IMR-90 (cell line): ENCODE measurements at regions not wholly inside any gene's neighbourhood (a gene's known extent, or its start where the extent isn't known, plus 50 kb on each side); places are given as distances from the start of the nearest gene placed in this dataset.

ENCODE experiments used
- BHLHE40 ChIP-seq: fragments of 150-350 bp; IDR thresholded peaks from 2 replicates; pipeline ENCODE4 v1.6.1; 2016; ENCODE audit warnings: mild to moderate bottlenecking, low read depth, low read length
- CEBPB ChIP-seq: IDR thresholded peaks from 2 replicates; pipeline ENCODE4 v1.6.1; 2012; ENCODE audit warnings: low read depth, low read length, improper control_type of control experiment
- CHD1 ChIP-seq: IDR thresholded peaks from 2 replicates; pipeline ENCODE4 v1.6.1; 2012; ENCODE audit warnings: low read depth, low read length, improper control_type of control experiment
- FOS ChIP-seq: fragments of 150-350 bp; IDR thresholded peaks from 2 replicates; pipeline ENCODE4 v1.6.1; 2016; ENCODE audit warnings: low read depth, low read length
- MAFK ChIP-seq: IDR thresholded peaks from 2 replicates; pipeline ENCODE4 v1.6.1; 2012; ENCODE audit warnings: low read depth, low read length, improper control_type of control experiment
- MAZ ChIP-seq: IDR thresholded peaks from 2 replicates; pipeline ENCODE4 v1.6.1; 2012; ENCODE audit warnings: low read depth, mild to moderate bottlenecking, low read length, improper control_type of control experiment, moderate library complexity, borderline replicate concordance
- MXI1 ChIP-seq: IDR thresholded peaks from 2 replicates; pipeline ENCODE4 v1.6.1; 2012; ENCODE audit warnings: low read depth, mild to moderate bottlenecking, low read length, moderate library complexity, borderline replicate concordance
- POLR2A ChIP-seq: IDR thresholded peaks from 2 replicates; pipeline ENCODE4 v1.6.1; 2012; ENCODE audit warnings: mild to moderate bottlenecking, low read depth, low read length
- RAD21 ChIP-seq: IDR thresholded peaks from 2 replicates; pipeline ENCODE4 v1.6.1; 2012; ENCODE audit warnings: low read length, improper control_type of control experiment
- RCOR1 ChIP-seq: IDR thresholded peaks from 2 replicates; pipeline ENCODE4 v1.6.1; 2012; ENCODE audit warnings: mild to moderate bottlenecking, low read length, improper control_type of control experiment; ENCODE audit not compliant: insufficient replicate concordance
- RFX5 ChIP-seq: IDR thresholded peaks from 2 replicates; pipeline ENCODE4 v1.8.0; 2012; ENCODE audit warnings: low read depth, mild to moderate bottlenecking, low read length, moderate library complexity
- TF ChIP-seq, protein P1 (sequence below): conservative IDR thresholded peaks from 2 replicates; pipeline ENCODE4 v1.5.1; 2012; ENCODE audit warnings: mild to moderate bottlenecking, low read depth, low read length, improper control_type of control experiment
- TF ChIP-seq, protein P2 (sequence below): fragments of 150-350 bp; IDR thresholded peaks from 2 replicates; pipeline ENCODE4 v1.6.1; 2017; ENCODE audit warnings: mild to moderate bottlenecking, antibody characterized with exemption, low read length, low read depth

DNA sequence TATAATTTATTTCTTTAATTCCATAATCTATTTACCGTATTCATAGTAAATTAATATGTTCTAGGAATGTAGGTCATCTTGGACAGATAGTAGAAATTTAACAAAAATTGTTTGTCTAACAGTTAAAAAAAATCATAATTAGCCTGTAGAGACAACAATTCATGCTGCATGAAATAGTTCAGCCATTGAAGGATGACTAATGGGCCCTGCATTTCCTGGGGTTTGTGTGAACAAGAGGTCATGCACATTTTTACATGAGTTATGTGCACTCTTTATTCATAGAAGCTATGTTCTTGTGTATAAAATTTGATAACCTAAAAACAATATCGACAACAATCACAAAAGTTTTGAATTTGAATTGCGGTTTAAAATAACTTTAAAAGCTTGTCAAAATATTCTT lies 1663.6 kb downstream of the SUCLG1 start:
- TF ChIP-seq, protein P1, sequence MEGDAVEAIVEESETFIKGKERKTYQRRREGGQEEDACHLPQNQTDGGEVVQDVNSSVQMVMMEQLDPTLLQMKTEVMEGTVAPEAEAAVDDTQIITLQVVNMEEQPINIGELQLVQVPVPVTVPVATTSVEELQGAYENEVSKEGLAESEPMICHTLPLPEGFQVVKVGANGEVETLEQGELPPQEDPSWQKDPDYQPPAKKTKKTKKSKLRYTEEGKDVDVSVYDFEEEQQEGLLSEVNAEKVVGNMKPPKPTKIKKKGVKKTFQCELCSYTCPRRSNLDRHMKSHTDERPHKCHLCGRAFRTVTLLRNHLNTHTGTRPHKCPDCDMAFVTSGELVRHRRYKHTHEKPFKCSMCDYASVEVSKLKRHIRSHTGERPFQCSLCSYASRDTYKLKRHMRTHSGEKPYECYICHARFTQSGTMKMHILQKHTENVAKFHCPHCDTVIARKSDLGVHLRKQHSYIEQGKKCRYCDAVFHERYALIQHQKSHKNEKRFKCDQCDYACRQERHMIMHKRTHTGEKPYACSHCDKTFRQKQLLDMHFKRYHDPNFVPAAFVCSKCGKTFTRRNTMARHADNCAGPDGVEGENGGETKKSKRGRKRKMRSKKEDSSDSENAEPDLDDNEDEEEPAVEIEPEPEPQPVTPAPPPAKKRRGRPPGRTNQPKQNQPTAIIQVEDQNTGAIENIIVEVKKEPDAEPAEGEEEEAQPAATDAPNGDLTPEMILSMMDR: no peak
- TF ChIP-seq RCOR1 (no peak), POLR2A (no peak), MAFK (no peak), MAZ (no peak), CHD1 (no peak), FOS (no peak), MXI1 (no peak), RAD21 (no peak), BHLHE40 (no peak), CEBPB (no peak), RFX5 (no peak)
- TF ChIP-seq, protein P2, sequence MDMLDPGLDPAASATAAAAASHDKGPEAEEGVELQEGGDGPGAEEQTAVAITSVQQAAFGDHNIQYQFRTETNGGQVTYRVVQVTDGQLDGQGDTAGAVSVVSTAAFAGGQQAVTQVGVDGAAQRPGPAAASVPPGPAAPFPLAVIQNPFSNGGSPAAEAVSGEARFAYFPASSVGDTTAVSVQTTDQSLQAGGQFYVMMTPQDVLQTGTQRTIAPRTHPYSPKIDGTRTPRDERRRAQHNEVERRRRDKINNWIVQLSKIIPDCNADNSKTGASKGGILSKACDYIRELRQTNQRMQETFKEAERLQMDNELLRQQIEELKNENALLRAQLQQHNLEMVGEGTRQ: no peak
